T-cell (primary cell): ENCODE measurements at regions not wholly inside any gene's neighbourhood (a gene's known extent, or its start where the extent isn't known, plus 50 kb on each side); places are given as distances from the start of the nearest gene placed in this dataset.

Source experiments
- ATAC-seq, 4 experiments: fragments of 200-7000 bp in 3 of 4; fragments of 150-1000 bp in 1 of 4; cut with Tn5 transposase; replicated peaks in 1 of 4; 1 replicate in 3 of 4; 2 replicates in 1 of 4; pipeline ENCODE4 v1.10.0; 2021; ENCODE audit warnings: moderate library complexity in 3 of 4, mild to moderate bottlenecking in 2 of 4, moderate number of reproducible peaks in 1 of 4
- CTCF ChIA-PET, 2 donors: fragments of 300-600 bp; sonication (Branson Sonifier 250); formaldehyde crosslinking; loops; one replicate each; lab custom pipeline; 2022; ENCODE audit warnings: antibody characterized with exemption in 2 of 2; lab: Charles Lee
- POLR2A ChIA-PET, 2 donors: fragments of 300-600 bp; sonication (Branson Sonifier 250); formaldehyde crosslinking; loops; one replicate each; lab custom pipeline; 2022; ENCODE audit warnings: antibody characterized with exemption in 2 of 2; lab: Charles Lee
- DNase-seq, 35 experiments: peaks; one replicate each; pipeline versions ENCODE4 v3.0.0 to v3.0.0-alpha.2; 2013 to 2023
- H3K27ac ChIP-seq: one replicate; pipeline ENCODE4 v1.5.1; 2013; ENCODE audit warnings: low read length
- H3K27me3 ChIP-seq, 2 experiments: replicated peaks in 1 of 2; 1 replicate in 1 of 2; 2 replicates in 1 of 2; pipeline versions ENCODE4 v1.6.1 to v1.7.0; 2013; ENCODE audit warnings: low read length in 1 of 2, mixed read lengths in 1 of 2; ENCODE audit not compliant: control insufficient read depth in 2 of 2, insufficient read depth in 2 of 2; ENCODE audit errors: extremely low read depth in 1 of 2
- H3K36me3 ChIP-seq, 2 donors: 1 replicate in 1 of 2; 2 replicates in 1 of 2; pipeline versions ENCODE4 v1.6.1 to v1.7.0; 2013; ENCODE audit warnings: low read length in 1 of 2; ENCODE audit not compliant: control insufficient read depth in 2 of 2, insufficient read depth in 1 of 2; ENCODE audit errors: extremely low read depth in 1 of 2
- H3K4me1 ChIP-seq, 2 experiments: 1 replicate in 1 of 2; 2 replicates in 1 of 2; pipeline versions ENCODE4 v1.6.1 to v1.7.0; 2013; ENCODE audit warnings: low read length in 2 of 2, mixed read lengths in 1 of 2; ENCODE audit not compliant: insufficient read depth in 2 of 2, control insufficient read depth in 1 of 2; ENCODE audit errors: extremely low read depth in 1 of 2
- H3K4me3 ChIP-seq, 2 donors: 1 replicate in 1 of 2; 2 replicates in 1 of 2; pipeline versions ENCODE4 v1.5.1 to v1.7.0; 2013; ENCODE audit warnings: mild to moderate bottlenecking in 2 of 2, low read length in 1 of 2, moderate library complexity in 1 of 2; ENCODE audit not compliant: control insufficient read depth in 1 of 2; ENCODE audit errors: extremely low read depth in 1 of 2
- H3K9me3 ChIP-seq: 2 replicates; pipeline ENCODE4 v1.7.0; 2013
- H3K27ac Mint-ChIP-seq, 2 donors: one replicate each; pipeline ENCODE4 v1.8.0; 2020 to 2021; ENCODE audit warnings: mild to moderate bottlenecking in 2 of 2, mixed read lengths in 2 of 2
- H3K27me3 Mint-ChIP-seq, 2 donors: one replicate each; pipeline ENCODE4 v1.8.0; 2021 to 2022; ENCODE audit warnings: mixed read lengths in 2 of 2
- H3K36me3 Mint-ChIP-seq: one replicate; pipeline ENCODE4 v1.8.0; 2021; ENCODE audit warnings: mixed read lengths
- H3K4me1 Mint-ChIP-seq, 3 donors: one replicate each; pipeline ENCODE4 v1.8.0; 2020 to 2022; ENCODE audit warnings: mixed read lengths in 3 of 3, mild to moderate bottlenecking in 1 of 3
- H3K4me3 Mint-ChIP-seq, 3 donors: one replicate each; pipeline ENCODE4 v1.8.0; 2020 to 2022; ENCODE audit warnings: mild to moderate bottlenecking in 3 of 3, mixed read lengths in 3 of 3, moderate library complexity in 3 of 3
- H3K9me3 Mint-ChIP-seq, 3 donors: one replicate each; pipeline ENCODE4 v1.8.0; 2020 to 2022; ENCODE audit warnings: mixed read lengths in 3 of 3
- WGBS: methylation state at CpG from one replicate; pipeline ENCODE4 v1.1.5; 2013; ENCODE audit warnings: missing lambda C conversion rate; ENCODE audit not compliant: insufficient coverage; 5-methylcytosine and 5-hydroxymethylcytosine counted together

DNA sequence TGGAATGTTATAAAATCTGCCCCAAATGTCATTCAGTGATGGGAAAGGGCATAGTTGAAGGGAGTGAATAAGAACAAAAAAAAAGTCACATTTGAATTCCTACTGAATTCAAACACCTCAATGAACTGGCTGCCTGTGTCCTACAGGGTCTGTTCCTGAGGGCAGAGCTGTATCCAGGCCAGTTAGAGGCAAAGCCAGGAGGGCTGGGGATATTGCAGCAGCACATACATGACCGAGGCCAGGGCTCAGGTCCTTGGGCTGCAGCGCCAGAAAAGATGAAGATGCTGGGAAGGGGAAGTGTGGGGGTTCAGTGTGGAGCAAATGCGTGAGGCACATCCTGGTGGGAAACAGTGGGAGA lies 449.2 kb downstream of the SIPA1L2 start:
- no peak overlapping the region for H3K27ac Mint-ChIP-seq
- Histone ChIP-seq H3K36me3 (no peaks in the 10 kb centered on the region), H3K4me3 (no peak overlapping the region), H3K9me3 (no peaks in the 10 kb centered on the region), H3K27me3 (peaks cover 2 to 6% of the 10 kb centered on the region in 2 experiments), H3K27ac (no peak overlapping the region), H3K4me1 (no peaks in the 10 kb centered on the region)
- 84% methylated on average over 2 of the region's 3 CpGs for WGBS
- H3K27me3 Mint-ChIP-seq = peaks cover 3 to 12% of the 10 kb centered on the region in 2 donors
- H3K36me3 Mint-ChIP-seq = no peaks in the 10 kb centered on the region
- POLR2A ChIA-PET = no interaction called here
- no peaks in the 10 kb centered on the region for H3K4me1 Mint-ChIP-seq
- DNase-seq (no peak), ATAC-seq (no peak)
- CTCF ChIA-PET = no interaction called here
- no peak overlapping the region for H3K4me3 Mint-ChIP-seq
- no peaks in the 10 kb centered on the region for H3K9me3 Mint-ChIP-seq

GRCh38 chr1:232179896-232180778 lies 449.8 kb downstream of the SIPA1L2 start:
- Mint-ChIP-seq H3K27ac (no peak overlapping the region), H3K27me3 (peaks cover 3 to 12% of the 10 kb centered on the region in 2 donors), H3K4me3 (no peak overlapping the region), H3K4me1 (no peaks in the 10 kb centered on the region), H3K36me3 (no peaks in the 10 kb centered on the region), H3K9me3 (no peaks in the 10 kb centered on the region)
- H3K27ac ChIP-seq = no peak overlapping the region
- ChIA-PET POLR2A (no interaction called here), CTCF (no interaction called here)
- H3K36me3 ChIP-seq = no peaks in the 10 kb centered on the region
- 62% methylated on average over 7 of the region's 10 CpGs for WGBS
- no peaks in the 10 kb centered on the region for H3K9me3 ChIP-seq
- no peak overlapping the region for H3K4me3 ChIP-seq
- H3K4me1 ChIP-seq = no peaks in the 10 kb centered on the region
- ATAC-seq (no peak), DNase-seq (no peak)
- peaks cover 2 to 4% of the 10 kb centered on the region in 2 experiments for H3K27me3 ChIP-seq

- no peaks in the 10 kb centered on the region for H3K36me3 ChIP-seq
- POLR2A ChIA-PET = no interaction called here
- no CpG with 5 or more reads among the region's 2 CpGs for WGBS
- H3K4me3 ChIP-seq = no peak overlapping the region
- no peaks in the 10 kb centered on the region for H3K9me3 Mint-ChIP-seq
- DNase-seq = no peak
- H3K9me3 ChIP-seq = no peaks in the 10 kb centered on the region
- no peaks in the 10 kb centered on the region for H3K4me1 ChIP-seq
- ATAC-seq = no peak
- no peaks in the 10 kb centered on the region for H3K4me1 Mint-ChIP-seq
- no peak overlapping the region for H3K27ac ChIP-seq
- no peak overlapping the region for H3K27ac Mint-ChIP-seq
- no peak overlapping the region for H3K4me3 Mint-ChIP-seq
- H3K36me3 Mint-ChIP-seq = no peaks in the 10 kb centered on the region
- CTCF ChIA-PET = no interaction called here
- peaks cover 6 to 19% of the 10 kb centered on the region in 2 donors for H3K27me3 Mint-ChIP-seq
- peaks cover 2 to 7% of the 10 kb centered on the region in 2 experiments for H3K27me3 ChIP-seq
Observed at GRCh38 chr1:232178191-232178590, 451.7 kb downstream of the SIPA1L2 start.

- H3K36me3 ChIP-seq = no peaks in the 10 kb centered on the region
- Mint-ChIP-seq H3K36me3 (no peaks in the 10 kb centered on the region), H3K4me1 (peaks cover 0 to 3% (median 3%) of the 10 kb centered on the region in 3 donors), H3K9me3 (no peaks in the 10 kb centered on the region), H3K27ac (no peak overlapping the region), H3K4me3 (no peak overlapping the region), H3K27me3 (peaks cover 6 to 16% of the 10 kb centered on the region in 2 donors)
- POLR2A ChIA-PET = no interaction called here
- peaks cover 0 to 2% of the 10 kb centered on the region in 2 experiments for H3K4me1 ChIP-seq
- peaks cover 0 to 5% of the 10 kb centered on the region in 2 experiments for H3K27me3 ChIP-seq
- CTCF ChIA-PET = no interaction called here
- ATAC-seq = no peak
- no peak for DNase-seq
- no peak overlapping the region for H3K27ac ChIP-seq
- no peaks in the 10 kb centered on the region for H3K9me3 ChIP-seq
- WGBS = no CpG with 5 or more reads among the region's 2 CpGs
- H3K4me3 ChIP-seq = no peak overlapping the region
Observed at GRCh38 chr1:232177438-232177837, 452.5 kb downstream of the SIPA1L2 start.

DNA sequence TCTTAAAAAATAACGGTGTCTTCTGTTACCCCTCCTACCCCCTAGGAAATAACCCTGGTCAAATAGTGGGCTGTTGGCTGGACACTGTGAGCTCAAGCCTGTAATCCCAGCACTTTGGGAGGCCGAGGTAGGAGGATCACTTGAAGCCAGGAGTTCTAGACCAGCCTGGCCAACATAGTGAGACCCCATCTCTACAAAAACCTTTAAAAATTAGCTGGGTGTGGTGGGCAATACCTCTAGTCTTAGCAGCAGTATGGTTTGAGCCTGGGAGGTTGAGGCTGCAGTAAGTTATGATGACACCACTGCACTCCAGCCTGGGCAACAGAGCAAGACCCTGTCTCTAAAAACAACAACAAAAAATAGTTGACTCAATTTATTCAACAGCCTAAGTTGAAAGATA lies 453.7 kb downstream of the SIPA1L2 start:
- ATAC-seq = no peak
- H3K4me3 ChIP-seq = no peak overlapping the region
- H3K27me3 Mint-ChIP-seq = peaks cover 6 to 16% of the 10 kb centered on the region in 2 donors
- no peak overlapping the region for H3K27ac Mint-ChIP-seq
- ChIA-PET CTCF (no interaction called here), POLR2A (no interaction called here)
- H3K27ac ChIP-seq = no peak overlapping the region
- H3K36me3 Mint-ChIP-seq = no peaks in the 10 kb centered on the region
- H3K9me3 ChIP-seq = no peaks in the 10 kb centered on the region
- H3K9me3 Mint-ChIP-seq = no peaks in the 10 kb centered on the region
- WGBS = no CpG with 5 or more reads among the region's 2 CpGs
- H3K4me1 Mint-ChIP-seq = peaks cover 0 to 7% (median 5%) of the 10 kb centered on the region in 3 donors
- DNase-seq = no peak
- H3K36me3 ChIP-seq = no peaks in the 10 kb centered on the region
- H3K4me1 ChIP-seq = peaks cover 0 to 2% of the 10 kb centered on the region in 2 experiments
- H3K4me3 Mint-ChIP-seq = no peak overlapping the region
- peaks cover 0 to 5% of the 10 kb centered on the region in 2 experiments for H3K27me3 ChIP-seq

DNA sequence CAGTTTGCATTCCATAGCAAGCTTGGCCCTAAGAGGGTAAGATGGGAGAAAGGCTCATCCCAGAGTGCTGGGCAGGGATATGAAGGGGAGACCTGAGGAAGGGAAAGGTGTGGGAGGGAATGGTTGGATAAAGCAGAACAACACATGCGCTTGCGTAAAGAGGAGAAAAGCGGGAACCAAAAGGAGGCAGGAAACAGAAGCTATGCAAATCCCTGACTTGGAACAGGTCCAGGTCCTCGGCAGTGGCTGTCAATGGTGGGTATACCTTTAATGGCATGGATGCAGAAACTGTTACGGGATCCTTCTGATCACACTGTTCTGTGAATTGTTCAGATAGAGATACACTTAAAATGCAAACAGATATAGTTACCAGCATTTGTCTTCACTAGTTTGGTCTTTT lies 455.6 kb downstream of the SIPA1L2 start:
- Histone ChIP-seq H3K4me1 (peaks cover 0 to 2% of the 10 kb centered on the region in 2 experiments), H3K9me3 (no peaks in the 10 kb centered on the region), H3K27ac (no peak overlapping the region), H3K4me3 (no peak overlapping the region), H3K27me3 (peaks cover 0 to 7% of the 10 kb centered on the region in 2 experiments), H3K36me3 (no peaks in the 10 kb centered on the region)
- DNase-seq = no peak
- H3K9me3 Mint-ChIP-seq = no peaks in the 10 kb centered on the region
- H3K4me1 Mint-ChIP-seq = peaks cover 0 to 7% (median 5%) of the 10 kb centered on the region in 3 donors
- ChIA-PET CTCF (no interaction called here), POLR2A (no interaction called here)
- H3K27ac Mint-ChIP-seq = no peak overlapping the region
- H3K36me3 Mint-ChIP-seq = no peaks in the 10 kb centered on the region
- peaks cover 5 to 24% of the 10 kb centered on the region in 2 donors for H3K27me3 Mint-ChIP-seq
- WGBS = 43% methylated on average over 4 of the region's 5 CpGs
- ATAC-seq = no peak
- H3K4me3 Mint-ChIP-seq = no peak overlapping the region
